MM.1S (cell line): ENCODE measurements at regions not wholly inside any gene's neighbourhood (a gene's known extent, or its start where the extent isn't known, plus 50 kb on each side); places are given as distances from the start of the nearest gene placed in this dataset.

ENCODE experiments used
- EZH2phosphoT487 ChIP-seq: fragments of 300-600 bp; sonication (generic); IDR thresholded peaks from 2 replicates; pipeline ENCODE4 v1.6.1; 2018; ENCODE audit warnings: antibody characterized with exemption, low read length
- TF ChIP-seq, protein P1 (sequence below): fragments of 300-600 bp; sonication (generic); IDR thresholded peaks from 2 replicates; pipeline ENCODE4 v1.5.1; 2016; ENCODE audit warnings: antibody characterized with exemption, low read length, mixed read lengths

DNA sequence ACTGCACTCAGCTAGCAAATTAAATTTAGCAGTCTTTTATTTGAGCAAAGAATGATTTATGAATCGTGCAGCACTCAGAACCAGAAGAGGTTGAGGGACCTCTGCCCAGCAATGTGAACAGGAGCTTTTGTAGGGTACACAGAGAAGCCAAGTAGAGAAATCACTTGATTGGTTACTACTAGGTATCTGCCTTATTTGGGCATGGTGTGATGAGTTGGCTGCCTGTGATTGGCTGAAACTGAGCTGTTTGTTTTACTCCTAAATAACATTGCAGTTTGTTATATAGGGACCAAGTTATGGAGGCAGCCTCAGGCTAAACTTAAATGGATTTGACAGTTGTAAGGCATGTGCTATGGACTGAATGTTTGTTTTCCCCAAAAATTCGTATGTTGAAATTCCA, 122.5 kb downstream of the RDH14 start:
- TF ChIP-seq EZH2phosphoT487 = no peak
- TF ChIP-seq, protein P1, sequence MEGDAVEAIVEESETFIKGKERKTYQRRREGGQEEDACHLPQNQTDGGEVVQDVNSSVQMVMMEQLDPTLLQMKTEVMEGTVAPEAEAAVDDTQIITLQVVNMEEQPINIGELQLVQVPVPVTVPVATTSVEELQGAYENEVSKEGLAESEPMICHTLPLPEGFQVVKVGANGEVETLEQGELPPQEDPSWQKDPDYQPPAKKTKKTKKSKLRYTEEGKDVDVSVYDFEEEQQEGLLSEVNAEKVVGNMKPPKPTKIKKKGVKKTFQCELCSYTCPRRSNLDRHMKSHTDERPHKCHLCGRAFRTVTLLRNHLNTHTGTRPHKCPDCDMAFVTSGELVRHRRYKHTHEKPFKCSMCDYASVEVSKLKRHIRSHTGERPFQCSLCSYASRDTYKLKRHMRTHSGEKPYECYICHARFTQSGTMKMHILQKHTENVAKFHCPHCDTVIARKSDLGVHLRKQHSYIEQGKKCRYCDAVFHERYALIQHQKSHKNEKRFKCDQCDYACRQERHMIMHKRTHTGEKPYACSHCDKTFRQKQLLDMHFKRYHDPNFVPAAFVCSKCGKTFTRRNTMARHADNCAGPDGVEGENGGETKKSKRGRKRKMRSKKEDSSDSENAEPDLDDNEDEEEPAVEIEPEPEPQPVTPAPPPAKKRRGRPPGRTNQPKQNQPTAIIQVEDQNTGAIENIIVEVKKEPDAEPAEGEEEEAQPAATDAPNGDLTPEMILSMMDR = no peak
